Endodermal cell (in vitro differentiated cells): ENCODE measurements at regions not wholly inside any gene's neighbourhood (a gene's known extent, or its start where the extent isn't known, plus 50 kb on each side); places are given as distances from the start of the nearest gene placed in this dataset.
A peak's percentile ranks its signal among the peaks of the same experiment; 100 is the strongest.

Source experiments
- DNase-seq: peaks from one replicate; pipeline ENCODE4 v3.0.0-alpha.2; 2017
- H3K27ac ChIP-seq: 2 replicates; pipeline ENCODE4 v1.5.1; 2013; ENCODE audit warnings: mild to moderate bottlenecking, low read depth, low read length, moderate library complexity
- H3K27me3 ChIP-seq: 2 replicates; pipeline ENCODE4 v1.6.1; 2013; ENCODE audit warnings: mild to moderate bottlenecking, low read length, moderate library complexity; ENCODE audit not compliant: insufficient read depth, control insufficient read depth, poor library complexity, severe bottlenecking
- H3K36me3 ChIP-seq: 2 replicates; pipeline ENCODE4 v1.7.0; 2013; ENCODE audit warnings: mild to moderate bottlenecking, low read length, moderate library complexity; ENCODE audit not compliant: control insufficient read depth, insufficient read depth
- H3K4me1 ChIP-seq: one replicate; pipeline ENCODE4 v1.7.0; 2013; ENCODE audit warnings: low read length; ENCODE audit not compliant: control insufficient read depth, insufficient read depth
- H3K4me3 ChIP-seq: 2 replicates; pipeline ENCODE4 v1.5.1; 2013; ENCODE audit warnings: mild to moderate bottlenecking, low read length, moderate library complexity
- H3K9ac ChIP-seq: 2 replicates; pipeline ENCODE4 v1.6.1; 2013; ENCODE audit warnings: mild to moderate bottlenecking, low read length, moderate library complexity; ENCODE audit not compliant: poor library complexity, severe bottlenecking; ENCODE audit errors: extremely low read depth
- H3K9me3 ChIP-seq: 2 replicates; pipeline ENCODE4 v1.6.1; 2013; ENCODE audit warnings: mild to moderate bottlenecking, low read length, moderate library complexity; ENCODE audit not compliant: control insufficient read depth
- H3K27ac Mint-ChIP-seq: 2 replicates; pipeline ENCODE4 v1.8.0; 2020; ENCODE audit warnings: mixed read lengths
- H3K27me3 Mint-ChIP-seq: 2 replicates; pipeline ENCODE4 v1.8.0; 2021; ENCODE audit warnings: mild to moderate bottlenecking, mixed read lengths; ENCODE audit not compliant: insufficient read depth
- H3K36me3 Mint-ChIP-seq: 2 replicates; pipeline ENCODE4 v1.8.0; 2020; ENCODE audit warnings: low read depth, mixed read lengths
- H3K4me1 Mint-ChIP-seq: 2 replicates; pipeline ENCODE4 v1.8.0; 2020; ENCODE audit warnings: mixed read lengths
- H3K4me3 Mint-ChIP-seq: 2 replicates; pipeline ENCODE4 v1.8.0; 2020; ENCODE audit warnings: mild to moderate bottlenecking, moderate library complexity, mixed read lengths
- H3K9me3 Mint-ChIP-seq: 2 replicates; pipeline ENCODE4 v1.8.0; 2020; ENCODE audit warnings: mild to moderate bottlenecking, mixed read lengths
- CTCF ChIP-seq: fragments of 200-600 bp; sonication (generic); conservative IDR thresholded peaks from 2 replicates; pipeline ENCODE4 v1.5.0; 2021; ENCODE audit warnings: antibody characterized with exemption, mild to moderate bottlenecking
- WGBS, 2 experiments: methylation state at CpG; one replicate each; pipeline versions ENCODE4 v1.1.5 to v1.1.7; 2013; ENCODE audit warnings: missing lambda C conversion rate in 2 of 2, mixed read lengths in 1 of 2; ENCODE audit not compliant: insufficient coverage in 1 of 2, insufficient read length in 1 of 2; 5-methylcytosine and 5-hydroxymethylcytosine counted together

GRCh38 chr9:80881940-80882339 lies 807.4 kb downstream of the TLE1 start:
- Histone ChIP-seq H3K4me3 (no peak overlapping the region), H3K36me3 (no peaks in the 10 kb centered on the region), H3K9ac (no peak overlapping the region), H3K4me1 (peaks cover 7% of the 10 kb centered on the region), H3K9me3 (no peaks in the 10 kb centered on the region), H3K27me3 (no peaks in the 10 kb centered on the region), H3K27ac (peak overlapping the region; percentile 31)
- Mint-ChIP-seq H3K27ac (peak overlapping the region; percentile 84), H3K4me1 (peaks cover 21% of the 10 kb centered on the region), H3K4me3 (no peak overlapping the region), H3K9me3 (peaks cover 3% of the 10 kb centered on the region), H3K36me3 (peaks cover 7% of the 10 kb centered on the region), H3K27me3 (no peaks in the 10 kb centered on the region)
- WGBS, 2 experiments, result 9 to 31% methylated on average over 4 to 5 of the region's 5 CpGs
- peak; percentile 72 for DNase-seq
- no peak for TF ChIP-seq CTCF

DNA sequence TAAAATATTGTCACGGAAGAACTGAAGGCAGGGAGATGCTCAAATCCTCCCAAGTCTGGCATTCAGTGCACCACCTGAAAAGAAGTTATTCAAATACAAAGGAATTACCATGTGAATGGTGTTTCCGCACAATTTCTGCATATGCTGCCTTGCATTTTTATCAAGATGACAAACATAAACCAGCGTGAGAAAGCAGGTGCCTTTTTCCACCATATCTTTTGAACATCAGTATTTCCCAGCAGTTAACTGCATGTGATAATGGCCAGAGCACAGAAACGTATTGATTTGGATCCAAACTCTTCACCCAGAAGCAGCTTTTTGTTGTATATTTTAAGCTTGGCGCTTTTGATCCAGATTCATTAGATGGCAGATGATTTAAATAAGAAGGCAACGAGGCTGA lies 808.0 kb downstream of the TLE1 start:
- Histone ChIP-seq H3K9ac (no peak overlapping the region), H3K27ac (peak overlapping the region; percentile 31), H3K9me3 (no peaks in the 10 kb centered on the region), H3K4me1 (peaks cover 7% of the 10 kb centered on the region), H3K27me3 (no peaks in the 10 kb centered on the region), H3K4me3 (no peak overlapping the region), H3K36me3 (no peaks in the 10 kb centered on the region)
- Mint-ChIP-seq H3K36me3 (peaks cover 13% of the 10 kb centered on the region), H3K4me1 (peaks cover 21% of the 10 kb centered on the region), H3K27me3 (no peaks in the 10 kb centered on the region), H3K9me3 (peaks cover 3% of the 10 kb centered on the region), H3K27ac (no peak overlapping the region), H3K4me3 (no peak overlapping the region)
- TF ChIP-seq CTCF, result no peak
- 62 to 63% methylated on average over 4 to 6 of the region's 6 CpGs for WGBS, 2 experiments
- no peak for DNase-seq

DNA sequence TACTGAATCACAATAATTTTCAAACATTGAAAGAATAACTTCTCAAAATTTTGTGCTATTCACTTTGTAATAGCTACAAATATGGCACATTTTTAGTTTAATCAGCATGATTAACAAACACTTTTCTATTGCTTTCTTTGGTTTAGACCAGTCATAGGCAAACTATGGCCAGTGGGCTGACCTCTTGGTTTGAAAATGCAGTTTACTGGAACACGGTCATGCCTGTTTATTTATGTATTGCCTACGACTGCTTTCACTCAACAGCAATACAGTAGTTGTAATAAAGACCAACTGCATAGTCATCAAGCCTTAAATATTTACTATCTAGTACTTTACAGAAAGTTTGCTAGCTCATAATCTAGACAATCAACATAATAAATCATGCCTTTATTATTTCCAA lies 810.8 kb downstream of the TLE1 start:
- no peak overlapping the region for H3K4me3 ChIP-seq
- peaks cover 17% of the 10 kb centered on the region for H3K36me3 Mint-ChIP-seq
- H3K27ac ChIP-seq, result no peak overlapping the region
- H3K4me3 Mint-ChIP-seq, result no peak overlapping the region
- H3K36me3 ChIP-seq, result no peaks in the 10 kb centered on the region
- H3K4me1 Mint-ChIP-seq, result peaks cover 22% of the 10 kb centered on the region
- DNase-seq, result no peak
- no peak overlapping the region for H3K9ac ChIP-seq
- no peak overlapping the region for H3K27ac Mint-ChIP-seq
- WGBS, 2 experiments, result 96 to 100% methylated on average over 1 to 2 of the region's 2 CpGs
- no peaks in the 10 kb centered on the region for H3K27me3 Mint-ChIP-seq
- peaks cover 7% of the 10 kb centered on the region for H3K4me1 ChIP-seq
- H3K9me3 Mint-ChIP-seq, result no peaks in the 10 kb centered on the region
- H3K9me3 ChIP-seq, result no peaks in the 10 kb centered on the region
- no peak for TF ChIP-seq CTCF
- H3K27me3 ChIP-seq, result no peaks in the 10 kb centered on the region
